AG09309 (cell line): ENCODE measurements at regions not wholly inside any gene's neighbourhood (a gene's known extent, or its start where the extent isn't known, plus 50 kb on each side); places are given as distances from the start of the nearest gene placed in this dataset.

ENCODE experiments used
- DNase-seq: peaks from one replicate; pipeline ENCODE4 v3.0.0-alpha.2; 2010; ENCODE audit warnings: low read depth
- H3K4me3 ChIP-seq: 2 replicates; pipeline ENCODE4 v1.5.1; 2011; ENCODE audit warnings: mild to moderate bottlenecking, low read depth, low read length, moderate library complexity; ENCODE audit not compliant: control insufficient read depth
- CTCF ChIP-seq: IDR thresholded peaks from 2 replicates; pipeline ENCODE4 v1.5.1; 2011; ENCODE audit warnings: mild to moderate bottlenecking, low read depth, low read length, inconsistent platforms; ENCODE audit not compliant: insufficient read depth, control insufficient read depth; ENCODE audit errors: missing control alignments

- no peak overlapping the region for H3K4me3 ChIP-seq
- no peak for DNase-seq
- no peak for TF ChIP-seq CTCF
Observed at GRCh38 chr10:78579995-78580394, 488.8 kb upstream of the ZMIZ1 start.

- no peak for TF ChIP-seq CTCF
- no peak for DNase-seq
- H3K4me3 ChIP-seq, result no peak overlapping the region
Observed at GRCh38 chr10:78581133-78581694, 487.6 kb upstream of the ZMIZ1 start.

- no peak for DNase-seq
- H3K4me3 ChIP-seq, result no peak overlapping the region
- TF ChIP-seq CTCF, result no peak
Observed at GRCh38 chr10:78582540-78582939, 486.2 kb upstream of the ZMIZ1 start.

- no peak for DNase-seq
- no peak for TF ChIP-seq CTCF
- no peak overlapping the region for H3K4me3 ChIP-seq
Observed at GRCh38 chr10:78584266-78584665, 484.5 kb upstream of the ZMIZ1 start.

GRCh38 chr10:78584681-78585080 is 484.1 kb upstream of the ZMIZ1 start:
- TF ChIP-seq CTCF, result no peak
- H3K4me3 ChIP-seq, result no peak overlapping the region
- no peak for DNase-seq

GRCh38 chr10:78585952-78586351 is 482.8 kb upstream of the ZMIZ1 start:
- no peak overlapping the region for H3K4me3 ChIP-seq
- TF ChIP-seq CTCF, result no peak
- DNase-seq, result no peak
